Smooth muscle cell of the brain vasculature (primary cell): ENCODE measurements at regions not wholly inside any gene's neighbourhood (a gene's known extent, or its start where the extent isn't known, plus 50 kb on each side); places are given as distances from the start of the nearest gene placed in this dataset.

Source experiments
- DNase-seq: peaks from one replicate; pipeline ENCODE4 v3.0.0-alpha.2; 2012; ENCODE audit warnings: low read depth, low spot score

DNA sequence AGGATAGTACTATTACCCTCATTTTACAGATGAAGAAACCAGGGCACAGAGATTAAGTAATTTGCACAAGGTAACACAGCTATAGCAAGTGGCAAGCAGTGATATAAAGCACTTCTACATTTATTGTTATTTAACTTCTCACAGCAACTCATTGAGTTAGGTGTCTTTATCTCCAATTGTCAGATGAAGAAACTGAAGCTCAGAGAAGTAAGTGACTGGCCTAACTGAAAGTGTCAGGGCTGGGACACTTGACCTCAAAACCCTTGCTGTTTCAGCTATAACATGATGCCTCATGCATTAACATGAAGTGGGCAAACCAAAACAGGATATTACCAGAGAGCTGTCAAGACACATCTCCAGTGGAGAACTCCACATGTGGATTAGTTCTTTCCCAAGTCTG lies 65.8 kb upstream of the LEKR1 start:
- no peak for DNase-seq

DNA sequence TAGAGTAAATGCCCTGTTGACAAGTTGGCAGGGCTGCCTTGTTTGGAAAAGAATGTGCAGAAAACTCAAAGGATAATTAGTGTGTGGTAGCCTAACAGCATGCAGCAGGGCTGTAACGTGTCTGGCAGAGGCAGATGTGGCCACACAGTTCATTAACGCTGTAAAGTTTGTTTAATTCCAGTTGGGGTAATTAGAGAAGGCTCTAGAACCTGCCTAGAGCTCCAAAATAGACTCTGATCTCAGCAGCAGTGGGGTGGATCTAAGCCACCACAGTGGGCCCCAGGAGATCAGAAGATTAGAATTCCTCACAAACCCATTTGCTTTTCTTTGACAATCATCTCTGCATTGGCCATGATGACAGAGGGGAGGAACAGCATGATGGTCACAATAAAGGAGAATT lies 65.1 kb upstream of the LEKR1 start:
- DNase-seq, result no peak

DNA sequence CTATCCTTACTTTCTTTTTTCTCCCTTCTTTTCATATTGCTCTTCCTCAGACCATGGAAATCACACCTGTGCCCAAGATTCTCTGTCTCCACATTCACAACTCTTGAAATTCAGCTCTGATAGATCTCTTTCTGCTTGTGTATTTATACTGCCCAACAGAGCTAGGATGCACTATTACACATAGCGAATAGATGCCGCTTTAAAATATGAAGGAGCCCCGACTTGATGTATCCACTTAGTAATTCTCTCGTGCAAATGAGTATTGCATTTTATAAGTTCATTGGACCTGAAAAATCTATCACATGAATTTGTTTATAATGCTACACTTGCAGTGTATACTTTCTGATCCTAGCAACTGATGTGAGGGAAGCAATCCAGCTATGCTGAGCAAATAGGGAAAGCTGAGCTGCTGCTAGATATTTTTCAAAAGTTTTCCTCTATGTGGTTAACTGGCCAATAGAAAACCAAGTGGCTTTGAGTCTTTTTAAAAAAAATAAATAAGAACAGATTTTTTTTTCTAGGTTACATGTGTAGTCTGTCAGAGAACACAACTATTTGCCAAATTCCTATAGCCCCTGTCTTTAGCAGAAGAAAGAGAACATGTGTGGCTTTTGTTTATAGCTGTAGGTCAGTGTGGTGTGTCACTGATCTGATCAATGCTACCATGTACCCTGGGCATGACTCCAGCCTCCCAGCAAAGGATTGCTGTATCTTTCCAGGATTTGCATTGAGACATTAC lies 64.3 kb upstream of the LEKR1 start:
- no peak for DNase-seq

DNA sequence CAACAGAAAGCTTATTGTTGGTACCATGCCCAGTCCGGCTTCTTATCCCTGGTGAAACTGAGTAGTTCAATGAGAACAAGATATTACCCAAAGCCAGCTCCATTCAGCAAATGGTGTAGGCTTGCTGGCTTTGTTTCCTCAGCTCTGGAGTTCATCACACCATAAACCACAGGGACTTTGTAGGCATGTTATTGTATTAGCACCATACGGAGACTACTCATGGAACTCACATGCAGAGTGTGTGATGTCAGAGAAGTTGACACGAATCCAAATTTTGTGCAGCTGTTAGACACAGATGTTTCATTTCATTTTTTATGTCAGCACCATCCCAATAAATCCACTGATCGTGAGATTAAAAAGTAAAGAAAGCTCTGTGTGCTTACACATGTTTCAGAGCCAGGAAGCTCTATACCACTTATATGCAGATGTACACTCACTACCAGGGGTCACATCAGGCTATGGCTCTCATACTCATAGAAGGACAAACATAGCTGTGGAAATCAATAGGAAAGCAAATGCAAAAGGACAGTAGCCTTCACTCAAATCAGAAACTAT lies 63.4 kb upstream of the LEKR1 start:
- peak; percentile 94 for DNase-seq

DNA sequence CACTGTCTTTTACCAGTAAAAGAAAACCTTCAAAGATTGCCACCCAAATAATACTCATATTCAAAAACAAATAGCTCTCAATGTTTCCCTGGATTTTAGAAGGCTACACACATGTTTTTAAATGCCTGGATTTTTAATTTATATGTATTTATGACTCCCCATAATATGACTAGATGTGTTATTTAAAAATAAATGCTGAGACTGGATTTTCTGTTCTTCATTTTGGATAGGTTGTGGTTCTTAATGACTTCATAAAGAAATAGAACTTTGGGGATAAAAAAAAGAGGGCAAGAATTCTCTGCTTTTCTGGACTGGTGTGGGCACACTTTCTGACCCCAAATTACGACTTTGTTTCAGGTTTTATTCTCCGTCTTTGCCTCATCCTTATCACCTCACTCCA lies 62.8 kb upstream of the LEKR1 start:
- DNase-seq, result no peak

DNA sequence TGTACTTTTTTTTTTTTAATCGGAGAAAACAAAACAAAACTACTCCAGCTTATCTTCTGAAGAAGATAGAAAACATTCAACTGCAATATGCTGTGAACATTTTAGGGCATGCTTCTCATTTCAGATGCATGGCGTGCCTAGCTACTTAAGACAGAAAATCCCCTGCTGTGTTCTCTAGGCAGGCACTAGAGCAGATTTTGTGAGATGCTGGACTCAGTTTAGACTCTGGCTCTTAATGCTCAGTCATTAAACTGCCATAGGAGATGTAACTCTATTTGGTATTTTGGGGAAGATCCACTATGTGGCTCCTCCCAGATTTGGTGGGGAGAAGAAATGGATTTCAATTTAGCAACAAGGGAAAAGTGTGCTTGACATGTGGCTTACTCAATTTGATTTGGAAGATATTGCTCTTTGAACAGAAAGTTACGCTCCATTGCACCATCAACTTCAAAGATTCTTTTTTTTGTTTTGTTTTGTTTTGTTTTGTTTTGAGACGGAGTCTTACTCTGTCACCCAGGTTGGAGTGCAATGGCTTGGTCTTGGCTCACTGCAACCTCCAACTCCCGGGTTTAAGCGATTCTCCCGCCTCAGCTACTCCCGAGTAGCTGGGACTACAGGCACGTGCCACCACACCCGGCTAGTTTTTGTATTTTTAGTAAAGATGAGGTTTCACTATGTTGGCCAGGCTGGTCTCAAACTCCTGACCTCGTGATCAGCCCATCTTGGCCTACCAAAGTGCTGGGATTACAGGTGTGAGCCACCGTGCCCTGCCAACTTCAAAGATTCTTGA lies 62.0 kb upstream of the LEKR1 start:
- DNase-seq, result no peak

DNA sequence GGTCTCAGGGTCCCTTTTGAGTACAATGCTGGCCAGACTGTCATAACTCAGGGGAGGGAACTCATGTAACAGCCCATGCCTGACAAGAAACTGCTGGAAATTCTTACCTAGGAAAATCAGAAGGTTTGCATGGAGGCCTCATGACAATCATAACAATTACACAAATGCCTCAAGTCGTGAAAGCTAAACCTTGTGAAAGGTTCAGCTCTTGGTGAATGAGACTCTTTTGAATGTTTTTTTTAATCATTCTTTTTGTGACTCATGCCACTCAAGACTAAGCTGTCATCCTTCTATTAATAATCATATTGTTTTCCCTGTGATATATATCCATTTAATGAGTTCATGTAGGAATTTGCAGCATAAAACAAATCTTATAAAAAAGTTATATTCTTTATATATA lies 61.4 kb upstream of the LEKR1 start:
- no peak for DNase-seq

DNA sequence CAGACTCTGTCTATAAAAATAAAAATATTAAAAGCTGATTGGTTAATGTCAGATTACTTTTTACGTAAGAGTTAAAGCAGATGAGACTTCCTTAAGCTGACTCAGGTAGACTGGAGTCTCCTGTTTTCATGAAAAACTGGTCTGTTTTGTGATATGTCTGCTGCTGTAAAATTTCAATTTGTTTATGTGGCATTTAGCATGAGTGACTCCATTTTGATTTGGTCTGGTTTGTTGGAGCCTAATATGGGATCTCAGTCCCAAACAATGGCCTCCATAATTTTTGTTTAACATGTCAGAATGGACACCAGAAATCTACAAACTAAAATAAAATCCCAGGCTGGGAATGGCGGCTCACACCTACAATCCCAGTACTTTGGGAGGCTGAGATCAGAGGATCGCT lies 57.8 kb upstream of the LEKR1 start:
- DNase-seq, result no peak

DNA sequence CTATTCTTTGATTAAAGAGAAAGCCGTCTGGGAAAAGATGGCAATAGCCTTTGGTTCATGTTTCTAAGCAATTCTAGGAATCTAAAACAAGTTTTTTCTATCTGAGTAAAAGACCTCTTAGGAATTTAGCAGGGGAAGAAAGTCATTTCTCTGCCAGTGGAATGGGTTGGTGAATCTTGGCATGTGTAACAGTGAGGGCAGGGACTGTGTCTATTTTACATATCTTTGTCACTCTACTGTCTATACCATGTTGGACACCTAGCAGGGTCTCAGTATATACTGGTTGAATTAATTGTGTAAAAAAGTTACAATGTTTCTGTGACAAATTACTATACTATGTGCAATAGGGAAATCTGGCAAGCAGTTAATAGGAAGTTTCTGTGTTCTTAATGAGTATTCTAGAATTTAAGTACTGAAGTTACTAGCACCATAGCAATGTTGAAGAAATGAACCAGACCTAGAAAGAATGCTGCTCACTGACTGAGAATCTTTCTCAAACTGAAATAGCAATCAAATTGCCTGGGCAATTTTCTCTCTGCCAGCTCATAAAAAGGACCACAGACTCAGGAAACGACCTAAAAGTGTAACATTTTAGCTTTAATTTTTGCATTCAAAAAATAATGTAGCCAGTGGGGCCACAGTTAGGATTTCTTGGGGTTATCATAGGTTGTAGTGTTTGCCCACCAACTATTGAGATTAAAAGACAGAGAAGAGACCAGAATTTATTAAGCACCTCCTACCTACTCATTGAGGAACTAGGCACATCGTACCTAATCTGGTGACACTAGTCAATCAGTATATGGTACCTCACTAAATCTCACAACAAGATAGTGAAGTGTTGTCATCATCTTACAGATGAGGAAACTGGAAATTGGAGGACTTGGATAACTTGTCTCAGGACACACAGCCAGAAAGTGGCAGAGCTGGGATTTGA lies 56.2 kb upstream of the LEKR1 start:
- DNase-seq, result no peak

DNA sequence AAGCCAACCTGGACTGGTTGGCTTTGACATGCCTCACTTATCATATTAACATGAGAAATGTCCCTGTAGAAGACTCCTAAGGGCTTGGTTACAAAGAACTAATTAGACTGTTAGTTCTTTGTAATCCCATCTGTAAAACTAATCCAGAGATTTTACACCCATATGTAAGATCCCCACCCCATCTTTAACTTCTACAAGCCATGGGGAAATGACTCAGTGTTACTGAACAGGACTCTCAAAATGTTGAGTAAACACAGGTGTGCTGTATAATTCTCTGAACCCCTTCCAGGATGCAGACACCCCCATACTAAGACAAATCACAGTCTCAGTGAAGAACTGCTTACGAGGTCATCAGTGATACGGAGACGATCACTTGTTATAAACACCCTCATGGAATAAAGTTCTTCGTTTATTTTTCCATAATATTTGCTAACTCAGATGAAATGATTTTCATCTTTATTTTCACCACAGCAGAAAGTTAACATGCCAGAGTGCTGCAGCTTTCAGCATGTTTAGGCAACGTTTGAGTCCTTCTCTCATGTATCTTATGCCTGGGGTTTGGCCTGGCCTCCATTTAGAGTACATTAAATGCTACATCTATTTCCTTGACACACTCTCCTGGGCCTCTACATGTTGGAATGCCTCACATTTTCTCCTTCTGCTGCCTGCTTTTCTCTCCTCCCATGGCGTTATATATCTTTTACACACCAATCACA lies 55.3 kb upstream of the LEKR1 start:
- no peak for DNase-seq

DNA sequence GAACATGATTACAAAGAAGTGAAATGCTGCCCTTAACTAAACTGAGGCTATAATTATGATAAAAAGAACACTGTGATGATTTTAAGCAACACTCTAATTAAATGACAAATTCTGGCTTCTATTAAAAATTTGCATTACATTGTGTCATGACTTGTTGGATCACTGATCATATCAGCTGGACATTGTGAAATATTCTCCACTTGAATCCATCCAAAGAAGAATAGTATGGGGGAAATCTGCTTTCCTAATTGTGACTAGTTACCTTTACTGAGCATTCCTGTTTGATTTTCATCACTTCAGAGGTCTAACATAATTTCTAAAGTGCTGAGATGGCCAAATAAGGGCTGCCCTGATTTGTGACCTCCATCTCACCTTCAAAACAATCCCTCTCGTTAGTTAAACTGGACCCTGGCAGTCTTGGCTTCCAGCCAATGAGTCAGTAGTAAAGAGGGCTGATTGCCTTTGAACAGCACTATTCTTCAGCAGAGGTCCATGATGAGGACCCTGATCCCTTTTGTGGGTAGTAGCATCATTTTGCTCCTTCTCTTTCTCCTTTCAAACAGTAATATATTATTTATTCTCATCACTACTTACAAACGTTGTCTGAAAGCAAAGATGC lies 53.5 kb upstream of the LEKR1 start:
- DNase-seq, result no peak

DNA sequence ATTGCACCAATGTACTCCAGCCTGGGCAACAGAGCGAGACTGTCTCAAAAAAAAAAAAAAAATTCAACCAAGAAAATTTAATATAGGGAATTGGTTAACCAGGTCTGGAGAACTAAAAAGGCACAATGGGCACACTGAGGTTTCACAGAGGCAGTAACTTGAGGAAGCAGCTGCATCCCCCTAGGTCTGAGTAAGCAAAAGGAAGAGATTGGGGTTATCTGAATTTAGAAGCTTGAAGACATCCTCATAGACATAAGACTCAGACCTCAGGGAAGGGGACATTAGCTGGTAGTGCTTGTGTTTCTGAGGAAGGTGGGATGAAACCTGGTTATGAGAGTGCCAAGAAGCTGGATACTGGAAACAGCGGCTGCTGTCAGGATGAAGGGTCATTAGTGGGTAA lies 50.1 kb upstream of the LEKR1 start:
- no peak for DNase-seq
